ENCODE measurements at regions not wholly inside any gene's neighbourhood (a gene's known extent, or its start where the extent isn't known, plus 50 kb on each side); places are given as distances from the start of the nearest gene placed in this dataset.

GRCh38 chr4:130249002-130249401 lies 1153.0 kb downstream of the C4orf33 start:
- DNase-seq (ENCODE audit: extremely low read depth in 1 of 2, low read depth in 1 of 2): no peak

GRCh38 chr4:130257271-130257670 lies 1161.3 kb downstream of the C4orf33 start:
- no peak for DNase-seq (ENCODE audit: extremely low read depth in 1 of 2, low read depth in 1 of 2)

GRCh38 chr4:130266814-130267213 lies 1170.9 kb downstream of the C4orf33 start:
- DNase-seq (ENCODE audit: extremely low read depth in 1 of 2, low read depth in 1 of 2): no peak

GRCh38 chr4:130288576-130288975 lies 1192.6 kb downstream of the C4orf33 start:
- no peak for DNase-seq (ENCODE audit: extremely low read depth in 1 of 2, low read depth in 1 of 2)

- no peak for DNase-seq (ENCODE audit: extremely low read depth in 1 of 2, low read depth in 1 of 2)
These were observed 1197.7 kb downstream of the C4orf33 start for GRCh38 chr4:130293692-130294091.

GRCh38 chr4:130296448-130296847 lies 1200.5 kb downstream of the C4orf33 start:
- no peak for DNase-seq (ENCODE audit: extremely low read depth in 1 of 2, low read depth in 1 of 2)

- no peak for DNase-seq (ENCODE audit: extremely low read depth in 1 of 2, low read depth in 1 of 2)
These were observed 1210.6 kb downstream of the C4orf33 start for GRCh38 chr4:130306566-130306965.

- no peak for DNase-seq (ENCODE audit: extremely low read depth in 1 of 2, low read depth in 1 of 2)
These were observed 1213.3 kb downstream of the C4orf33 start for GRCh38 chr4:130309221-130309620.

GRCh38 chr4:130322439-130322838 lies 1226.5 kb downstream of the C4orf33 start:
- no peak for DNase-seq (ENCODE audit: extremely low read depth in 1 of 2, low read depth in 1 of 2)

GRCh38 chr4:130329036-130329435 lies 1233.1 kb downstream of the C4orf33 start:
- DNase-seq (ENCODE audit: extremely low read depth in 1 of 2, low read depth in 1 of 2): no peak

- DNase-seq (ENCODE audit: extremely low read depth in 1 of 2, low read depth in 1 of 2): no peak
These were observed 1237.3 kb downstream of the C4orf33 start for GRCh38 chr4:130333241-130333759.

GRCh38 chr4:130335417-130336194 lies 1239.7 kb downstream of the C4orf33 start:
- no peak for DNase-seq (ENCODE audit: extremely low read depth in 1 of 2, low read depth in 1 of 2)

GRCh38 chr4:130336585-130337217 lies 1240.7 kb downstream of the C4orf33 start:
- no peak for DNase-seq (ENCODE audit: extremely low read depth in 1 of 2, low read depth in 1 of 2)

GRCh38 chr4:130338851-130339250 lies 1242.9 kb downstream of the C4orf33 start:
- no peak for DNase-seq (ENCODE audit: extremely low read depth in 1 of 2, low read depth in 1 of 2)

GRCh38 chr4:130349745-130350144 lies 1253.8 kb downstream of the C4orf33 start:
- no peak for DNase-seq (ENCODE audit: extremely low read depth in 1 of 2, low read depth in 1 of 2)

GRCh38 chr4:130356873-130357272 lies 1260.9 kb downstream of the C4orf33 start:
- no peak for DNase-seq (ENCODE audit: extremely low read depth in 1 of 2, low read depth in 1 of 2)

- DNase-seq (ENCODE audit: extremely low read depth in 1 of 2, low read depth in 1 of 2): no peak
These were observed 1263.6 kb downstream of the C4orf33 start for GRCh38 chr4:130359542-130359941.

GRCh38 chr4:130361616-130362015 lies 1265.7 kb downstream of the C4orf33 start:
- no peak for DNase-seq (ENCODE audit: extremely low read depth in 1 of 2, low read depth in 1 of 2)

GRCh38 chr4:130368668-130369067 lies 1272.7 kb downstream of the C4orf33 start:
- DNase-seq (ENCODE audit: extremely low read depth in 1 of 2, low read depth in 1 of 2): no peak

GRCh38 chr4:130393231-130393630 lies 1297.3 kb downstream of the C4orf33 start:
- DNase-seq (ENCODE audit: extremely low read depth in 1 of 2, low read depth in 1 of 2): no peak

GRCh38 chr4:130393642-130394041 lies 1297.7 kb downstream of the C4orf33 start:
- no peak for DNase-seq (ENCODE audit: extremely low read depth in 1 of 2, low read depth in 1 of 2)

- no peak for DNase-seq (ENCODE audit: extremely low read depth in 1 of 2, low read depth in 1 of 2)
These were observed 1299.9 kb downstream of the C4orf33 start for GRCh38 chr4:130395871-130396270.

All from activated CD8-positive, alpha-beta memory T cell treated with anti-CD3 and anti-CD28 coated beads for 1 hour (primary cell).